ENCODE measurements at regions not wholly inside any gene's neighbourhood (a gene's known extent, or its start where the extent isn't known, plus 50 kb on each side); places are given as distances from the start of the nearest gene placed in this dataset.

DNA sequence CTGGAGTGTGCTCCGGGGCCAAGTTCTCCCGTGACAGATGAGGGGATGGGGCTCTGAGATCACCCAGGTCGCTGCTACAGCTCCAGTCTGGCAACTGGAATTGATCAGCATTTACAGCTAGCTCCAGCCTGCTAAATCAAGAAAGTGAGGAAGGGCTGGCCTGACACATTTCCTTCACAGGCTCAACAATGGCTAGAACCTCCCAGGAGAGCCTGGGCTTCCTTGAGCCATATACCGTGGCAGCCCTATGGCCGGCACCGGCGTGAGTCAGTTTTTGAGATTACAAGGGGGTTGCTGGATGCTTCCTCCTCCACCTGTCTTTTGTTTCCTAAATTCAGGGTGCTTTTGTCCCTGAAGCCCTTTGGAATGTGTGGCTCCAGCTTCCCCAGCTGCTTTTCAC is 104.2 kb downstream of the ETS2 start:
- no peak for DNase-seq (ENCODE audit: low read depth, low spot score)
- ChIA-PET SMC1A (ENCODE audit: uncharacterized antibody, unreplicated experiment) (no interaction called here), RAD21 (ENCODE audit: unreplicated experiment) (no interaction called here), CTCF (interaction anchor here (0.5 kb wide), 1 partner anchor 110 kb away, joined by 4 read pairs; no protein-coding TSS in a partner anchor), POLR2A (no interaction called here)
- no peaks in the 10 kb centered on the region for H3K4me1 ChIP-seq (ENCODE audit: control insufficient read depth, insufficient read depth, low read length)
- no peak overlapping the region for H3K4me3 ChIP-seq
- no peaks in the 10 kb centered on the region for H3K9me3 ChIP-seq (replicated peaks; ENCODE audit: control insufficient read depth, insufficient read depth, low read length)
- 40% methylated on average over 7 of the region's 7 CpGs for WGBS (ENCODE audit: insufficient coverage, insufficient replicate concordance, low lambda C conversion rate, missing lambda C conversion rate)
- no peak for FAIRE-seq
- H3K9ac ChIP-seq (ENCODE audit: control insufficient read depth, insufficient read depth, low read length), result no peak overlapping the region
- no peak overlapping the region for H3K4me2 ChIP-seq (ENCODE audit: control insufficient read depth, insufficient read depth)
- no peaks in the 10 kb centered on the region for H3K36me3 ChIP-seq (ENCODE audit: control insufficient read depth in 2 of 2, insufficient read depth in 2 of 2, low read length in 1 of 2)
- H3K27me3 ChIP-seq (replicated peaks in 1 of 2; ENCODE audit: control insufficient read depth in 2 of 2, insufficient read depth in 2 of 2, low read length in 1 of 2), result no peaks in the 10 kb centered on the region
- no peak overlapping the region for H2AFZ ChIP-seq (ENCODE audit: control insufficient read depth, low read depth, low read length)
- intact Hi-C loops (cut with micrococcal nuclease; ENCODE audit: unreplicated experiment), result no loop called here
- in situ Hi-C loops (cut with MboI), result no loop called here
- no peaks in the 10 kb centered on the region for H4K20me1 ChIP-seq (ENCODE audit: control insufficient read depth, insufficient read depth)
- TF ChIP-seq EP300 (IDR thresholded peaks at IDR 0.05; ENCODE audit: borderline replicate concordance in 1 of 2, control insufficient read depth in 1 of 2, low read depth in 2 of 2, low read length in 2 of 2) (no peak), HDAC6 (IDR thresholded peaks at IDR 0.05; ENCODE audit: unreplicated experiment) (no peak), POLR2AphosphoS5 (IDR thresholded peaks at IDR 0.05; ENCODE audit: low read length) (no peak), ZNF274 (IDR thresholded peaks at IDR 0.05; ENCODE audit: insufficient read depth, insufficient read length) (no peak), CBFB (IDR thresholded peaks at IDR 0.05; ENCODE audit: low read depth) (no peak), FOXM1 (IDR thresholded peaks at IDR 0.05; ENCODE audit: low read depth, low read length) (no peak), MYB (IDR thresholded peaks at IDR 0.05; ENCODE audit: borderline replicate concordance, low read depth, low read length) (no peak), ZNF384 (IDR thresholded peaks at IDR 0.05; ENCODE audit: borderline replicate concordance, low read depth, low read length) (no peak), E2F4 (IDR thresholded peaks at IDR 0.05; ENCODE audit: low read depth, low read length) (no peak), BHLHE40 (IDR thresholded peaks at IDR 0.05; ENCODE audit: borderline replicate concordance in 1 of 2, low read depth in 2 of 2, low read length in 1 of 2) (no peak)
- TF ChIP-seq, protein P1, sequence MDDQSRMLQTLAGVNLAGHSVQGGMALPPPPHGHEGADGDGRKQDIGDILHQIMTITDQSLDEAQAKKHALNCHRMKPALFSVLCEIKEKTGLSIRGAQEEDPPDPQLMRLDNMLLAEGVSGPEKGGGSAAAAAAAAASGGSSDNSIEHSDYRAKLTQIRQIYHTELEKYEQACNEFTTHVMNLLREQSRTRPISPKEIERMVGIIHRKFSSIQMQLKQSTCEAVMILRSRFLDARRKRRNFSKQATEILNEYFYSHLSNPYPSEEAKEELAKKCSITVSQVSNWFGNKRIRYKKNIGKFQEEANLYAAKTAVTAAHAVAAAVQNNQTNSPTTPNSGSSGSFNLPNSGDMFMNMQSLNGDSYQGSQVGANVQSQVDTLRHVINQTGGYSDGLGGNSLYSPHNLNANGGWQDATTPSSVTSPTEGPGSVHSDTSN (IDR thresholded peaks at IDR 0.05; ENCODE audit: insufficient replicate concordance, low read depth, low read length), result no peak
- TF ChIP-seq, protein P2, sequence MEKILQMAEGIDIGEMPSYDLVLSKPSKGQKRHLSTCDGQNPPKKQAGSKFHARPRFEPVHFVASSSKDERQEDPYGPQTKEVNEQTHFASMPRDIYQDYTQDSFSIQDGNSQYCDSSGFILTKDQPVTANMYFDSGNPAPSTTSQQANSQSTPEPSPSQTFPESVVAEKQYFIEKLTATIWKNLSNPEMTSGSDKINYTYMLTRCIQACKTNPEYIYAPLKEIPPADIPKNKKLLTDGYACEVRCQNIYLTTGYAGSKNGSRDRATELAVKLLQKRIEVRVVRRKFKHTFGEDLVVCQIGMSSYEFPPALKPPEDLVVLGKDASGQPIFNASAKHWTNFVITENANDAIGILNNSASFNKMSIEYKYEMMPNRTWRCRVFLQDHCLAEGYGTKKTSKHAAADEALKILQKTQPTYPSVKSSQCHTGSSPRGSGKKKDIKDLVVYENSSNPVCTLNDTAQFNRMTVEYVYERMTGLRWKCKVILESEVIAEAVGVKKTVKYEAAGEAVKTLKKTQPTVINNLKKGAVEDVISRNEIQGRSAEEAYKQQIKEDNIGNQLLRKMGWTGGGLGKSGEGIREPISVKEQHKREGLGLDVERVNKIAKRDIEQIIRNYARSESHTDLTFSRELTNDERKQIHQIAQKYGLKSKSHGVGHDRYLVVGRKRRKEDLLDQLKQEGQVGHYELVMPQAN (conservative IDR thresholded peaks at IDR 0.05), result no peak
- BruUV-seq (replicated peaks), result no TSS peak
- no peak overlapping the region for H3K27ac ChIP-seq (ENCODE audit: control insufficient read depth, insufficient read depth)
- ATAC-seq, result no peak
- H3K79me2 ChIP-seq (ENCODE audit: control insufficient read depth, insufficient read depth, low read length), result no peaks in the 10 kb centered on the region

Measured in GM12878 (cell line).